CD4-positive, alpha-beta T cell treated with Interleukin-1 beta for 1 hour (primary cell): ENCODE measurements at regions not wholly inside any gene's neighbourhood (a gene's known extent, or its start where the extent isn't known, plus 50 kb on each side); places are given as distances from the start of the nearest gene placed in this dataset.
"Not testable (repeated sequence)": the region's sequence is repeated elsewhere in the genome, so short reads cannot be mapped to it uniquely, and the experiment has no call there.

Experiments used
- DNase-seq, 2 donors: peaks; one replicate each; pipeline ENCODE4 v3.0.0-alpha.2; 2020 to 2022

- DNase-seq: no peak
Observed at GRCh38 chr16:17983114-17983513, 353.4 kb downstream of the NPIPA8 start.

GRCh38 chr16:17977260-17977659, 359.3 kb downstream of the NPIPA8 start:
- DNase-seq: no peak

GRCh38 chr16:17972460-17972943, 364.0 kb downstream of the NPIPA8 start:
- no peak for DNase-seq

DNA sequence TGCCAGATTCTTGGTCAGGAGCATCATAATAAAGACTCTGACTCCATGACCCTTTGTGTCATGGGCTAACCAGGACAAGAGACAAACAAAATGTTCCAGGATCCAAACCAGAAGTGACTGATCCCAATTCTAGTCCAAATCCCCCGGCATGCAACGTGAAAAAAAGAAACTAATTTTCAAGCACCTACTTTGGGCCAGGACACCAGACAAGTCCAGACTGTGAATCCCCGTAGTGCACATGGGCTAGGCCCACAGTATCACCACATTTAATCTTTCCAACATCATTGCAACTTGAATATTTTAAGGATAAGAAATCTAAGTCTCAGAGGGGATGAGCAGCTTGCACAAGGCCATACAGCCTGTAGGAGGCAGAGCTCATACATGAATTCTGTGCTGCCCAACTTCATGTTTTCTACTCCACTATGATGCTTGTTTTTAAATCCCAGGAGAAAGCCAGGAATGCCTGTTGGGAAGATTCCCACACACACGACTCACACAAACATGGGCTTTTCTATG, 365.7 kb downstream of the NPIPA8 start:
- DNase-seq: no peak

- DNase-seq: no peak
Observed at GRCh38 chr16:17970157-17970765, 366.3 kb downstream of the NPIPA8 start.

DNA sequence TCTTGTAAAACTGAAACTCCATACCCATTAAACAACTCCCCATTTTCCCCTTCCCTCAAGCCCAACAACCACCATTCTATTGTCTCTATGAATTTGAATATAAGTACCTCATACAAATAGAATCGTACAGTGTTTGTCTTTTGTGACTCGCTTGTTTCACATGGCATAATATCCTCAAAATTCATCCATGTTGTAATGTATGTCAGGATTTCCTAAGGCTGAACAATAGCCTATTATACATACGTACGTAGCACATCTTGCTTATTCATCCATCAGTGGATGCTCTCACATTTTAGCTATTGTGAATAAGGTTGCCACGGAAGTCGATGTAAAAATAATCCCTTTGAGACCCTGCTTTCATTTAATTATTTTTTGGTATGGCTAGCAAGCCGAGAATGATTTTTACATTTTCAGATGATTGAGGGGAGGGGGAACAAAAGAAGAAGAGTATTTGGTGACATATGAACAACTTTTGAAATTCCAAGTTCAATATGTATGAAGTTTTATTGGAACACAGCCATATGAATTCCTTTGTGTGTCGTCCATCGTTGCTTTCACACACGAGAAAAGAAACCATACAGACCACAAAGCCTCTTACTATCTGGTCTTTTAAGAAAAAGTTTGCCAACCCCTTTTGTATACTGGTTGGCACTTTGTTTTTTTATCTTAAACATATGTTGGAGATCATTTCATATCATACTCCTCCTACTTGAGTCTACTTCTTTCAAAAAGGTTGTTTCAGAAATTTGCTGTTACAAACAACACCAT, 371.2 kb downstream of the NPIPA8 start:
- DNase-seq: no peak

DNA sequence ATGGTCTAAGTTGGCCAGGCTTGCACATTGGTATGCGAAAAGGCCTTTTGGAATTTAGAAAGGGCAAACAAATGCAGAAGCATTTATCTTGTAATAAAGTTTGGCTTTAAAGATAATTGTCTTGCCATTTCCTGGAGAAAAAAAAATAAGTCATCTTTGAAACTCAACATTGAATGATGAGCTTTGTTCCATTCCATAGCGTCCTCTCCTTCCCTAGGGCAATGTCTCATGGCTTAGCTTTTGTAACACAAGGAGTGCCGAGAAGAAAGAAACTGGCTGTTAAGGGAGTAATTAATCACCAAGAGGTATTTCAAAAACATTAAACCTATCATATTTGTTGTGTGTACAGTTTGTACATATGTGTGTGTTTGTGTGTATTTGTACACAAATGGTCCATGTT, 372.3 kb downstream of the NPIPA8 start:
- DNase-seq: no peak

DNA sequence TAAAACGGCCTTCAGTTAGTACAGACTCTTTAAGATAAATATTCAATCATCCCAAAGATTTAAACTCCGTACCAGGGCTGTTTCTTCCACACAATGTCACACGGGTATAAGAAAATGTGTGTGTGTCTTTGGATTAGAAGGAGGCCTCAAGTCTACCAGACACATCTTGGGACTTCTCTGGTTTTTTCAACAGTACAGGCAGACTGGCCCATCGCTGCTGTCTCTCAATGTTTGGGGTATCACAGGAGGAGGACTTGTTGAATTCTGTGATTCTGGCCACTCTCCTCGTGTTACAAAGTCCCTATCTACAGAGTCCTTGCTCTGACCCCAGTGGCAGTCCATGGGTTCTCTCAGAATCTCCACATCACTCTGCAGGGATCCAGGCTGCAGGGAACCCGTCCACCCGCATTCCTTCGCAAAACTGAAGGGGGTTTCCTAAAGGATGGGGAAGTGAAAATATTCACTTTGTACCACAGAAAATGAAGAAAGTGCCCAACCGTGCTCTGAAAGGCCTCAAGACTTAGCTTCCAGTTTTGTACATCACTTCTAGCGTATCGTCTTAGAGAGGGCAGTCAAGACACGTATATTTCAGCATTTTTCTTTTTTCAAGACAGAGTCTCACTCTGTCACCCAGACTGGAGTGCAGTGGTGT, 373.2 kb downstream of the NPIPA8 start:
- DNase-seq: no peak

DNA sequence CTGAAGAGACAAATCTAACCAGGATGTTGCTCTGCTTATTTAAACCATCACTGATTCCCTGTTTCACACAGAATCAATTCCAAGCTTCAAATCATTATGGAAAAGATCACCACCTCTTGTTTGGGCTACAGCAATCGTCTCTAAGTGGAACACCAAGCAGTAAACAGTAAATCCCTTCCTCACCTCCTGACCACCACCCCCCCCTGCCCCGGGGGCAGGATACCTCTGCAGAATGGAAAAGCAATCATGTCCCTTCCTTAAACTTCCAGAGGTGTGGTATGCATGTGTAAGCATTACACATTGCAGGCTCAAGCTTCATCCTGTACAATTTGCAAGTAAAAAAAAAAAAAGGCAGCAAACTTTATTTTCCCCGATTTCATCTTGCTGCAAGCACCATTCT, 373.8 kb downstream of the NPIPA8 start:
- DNase-seq: no peak

GRCh38 chr16:17961822-17962221, 374.7 kb downstream of the NPIPA8 start:
- DNase-seq: not testable (repeated sequence)

GRCh38 chr16:17951378-17951777, 385.2 kb downstream of the NPIPA8 start:
- no peak for DNase-seq

DNA sequence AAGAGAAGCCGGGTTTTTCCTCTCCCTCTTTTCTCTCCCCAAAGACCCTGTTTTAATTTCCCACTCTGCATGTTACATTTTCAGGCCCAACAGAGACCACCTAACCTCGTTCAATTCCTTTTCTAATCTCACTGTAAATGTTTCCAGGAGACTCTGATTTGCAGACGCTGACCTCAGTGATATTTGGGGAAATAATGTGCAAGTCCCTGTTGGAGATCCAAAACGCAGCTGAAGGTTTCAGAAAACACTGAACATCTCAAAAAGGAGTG, 386.6 kb downstream of the NPIPA8 start:
- DNase-seq: no peak

DNA sequence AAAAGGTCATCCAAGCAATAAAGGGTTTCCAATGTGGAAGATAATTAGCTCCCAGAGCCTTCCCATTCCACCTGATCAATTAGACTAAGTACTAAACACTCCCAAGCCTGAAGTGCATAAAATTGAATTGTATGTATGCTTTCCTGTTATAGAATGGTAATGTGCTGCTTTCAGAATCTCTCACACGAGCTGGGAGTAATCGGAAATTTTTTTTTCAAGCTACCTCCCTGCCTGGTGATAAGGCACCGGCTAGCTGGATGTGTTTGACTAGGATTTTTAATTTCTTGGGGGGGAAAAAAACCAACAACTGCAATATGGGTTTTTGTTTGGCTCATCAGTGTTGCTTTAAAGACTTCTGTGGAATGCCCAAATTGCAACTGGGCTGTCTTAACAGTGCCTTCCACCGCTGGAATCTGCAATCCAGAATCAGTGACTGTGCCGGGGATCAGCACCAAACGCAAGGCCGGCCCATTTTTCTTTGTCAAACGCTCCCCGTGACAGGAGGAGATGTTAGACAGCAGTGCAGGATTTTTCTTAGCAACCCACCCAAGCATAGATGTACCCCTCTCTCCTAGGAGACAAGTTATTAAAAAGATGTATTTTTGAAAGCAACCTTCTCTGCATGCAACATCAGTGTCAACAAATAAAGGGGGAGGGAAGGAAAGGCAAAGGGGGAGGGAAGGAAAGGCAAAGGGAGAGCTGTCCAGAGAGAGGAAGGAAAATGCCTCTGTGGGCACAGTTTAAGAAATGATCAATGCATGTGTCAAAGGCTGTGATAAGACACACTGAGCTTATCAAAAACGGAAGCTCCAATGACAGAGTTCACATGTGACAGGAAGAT, 387.2 kb downstream of the NPIPA8 start:
- DNase-seq: no peak

DNA sequence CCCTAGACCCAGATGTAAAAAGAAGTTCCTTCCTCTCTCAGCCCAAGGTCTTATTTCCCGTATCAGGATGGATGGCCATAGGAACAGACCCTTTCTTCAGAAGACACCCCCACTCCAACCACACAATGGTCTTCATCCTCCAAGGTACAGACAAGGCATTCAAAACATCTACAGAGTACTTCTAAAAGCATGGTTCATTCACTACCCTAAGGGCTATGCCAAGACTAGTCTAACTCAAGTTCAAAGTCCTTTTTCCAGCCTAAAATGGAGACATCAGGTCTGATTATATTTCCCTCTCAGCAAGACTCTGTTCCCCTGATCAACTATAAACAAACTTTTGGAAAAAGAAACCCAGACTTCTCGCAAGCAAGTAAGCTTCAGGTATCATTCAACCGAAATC, 388.9 kb downstream of the NPIPA8 start:
- no peak for DNase-seq

DNA sequence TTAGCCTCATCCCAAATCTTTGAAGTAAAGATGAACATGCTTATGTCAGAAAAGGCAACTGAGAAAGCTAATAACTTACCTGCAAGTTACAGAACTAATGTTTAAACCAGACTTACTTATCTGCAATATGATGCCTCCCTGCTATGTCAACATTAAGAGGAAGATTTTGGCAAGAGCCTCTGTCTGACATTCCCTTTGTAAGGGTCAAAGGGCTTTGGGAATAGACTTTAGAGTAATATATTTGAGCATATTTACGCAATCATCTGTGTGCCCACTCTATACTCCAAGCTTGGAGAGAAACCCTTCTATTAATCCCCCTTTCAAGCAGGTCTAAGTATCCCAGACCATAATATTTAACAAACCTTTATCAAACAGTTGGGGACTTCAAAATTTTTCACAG, 389.4 kb downstream of the NPIPA8 start:
- DNase-seq: no peak

DNA sequence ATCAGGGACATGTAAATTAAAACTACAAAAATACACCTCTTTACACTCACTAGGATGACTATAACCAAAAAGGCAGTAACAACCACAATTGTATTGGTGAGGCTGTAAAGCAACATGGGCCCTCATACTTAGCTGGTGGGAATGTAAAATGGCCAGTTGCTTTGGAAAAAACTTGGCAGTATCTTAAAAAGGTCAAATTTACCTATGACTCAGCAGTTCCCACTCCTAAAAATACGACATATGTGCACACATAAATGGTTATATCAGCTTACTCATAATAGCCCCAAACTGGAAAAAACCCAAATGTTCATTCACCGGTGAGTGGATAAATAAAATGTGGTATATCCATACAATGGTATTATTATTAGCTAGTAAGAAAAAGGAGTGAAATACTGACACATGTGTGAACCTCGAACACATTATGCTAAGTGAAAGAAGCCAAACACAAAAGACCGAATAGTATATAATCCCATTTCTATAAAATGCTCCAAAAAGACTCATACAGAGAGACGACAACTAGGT, 391.4 kb downstream of the NPIPA8 start:
- DNase-seq: no peak

DNA sequence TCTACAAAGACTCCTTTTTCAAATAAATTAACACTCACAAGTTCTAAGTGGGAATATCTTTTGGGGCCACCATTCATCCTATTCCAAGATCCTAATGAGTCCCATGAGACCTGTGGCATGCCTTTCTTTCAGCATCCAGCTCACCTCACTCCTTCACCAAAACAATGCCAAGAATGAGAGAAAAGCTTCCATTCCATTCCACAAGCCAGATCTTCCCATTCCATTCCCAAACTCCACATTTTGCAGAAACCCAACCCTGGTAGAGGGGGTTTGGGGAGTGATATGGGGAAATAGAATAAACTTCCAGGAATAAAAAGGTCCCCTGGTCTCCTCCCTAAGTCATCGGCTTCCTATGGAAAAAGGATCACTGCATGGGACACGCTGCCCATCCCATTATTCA, 392.2 kb downstream of the NPIPA8 start:
- no peak for DNase-seq

DNA sequence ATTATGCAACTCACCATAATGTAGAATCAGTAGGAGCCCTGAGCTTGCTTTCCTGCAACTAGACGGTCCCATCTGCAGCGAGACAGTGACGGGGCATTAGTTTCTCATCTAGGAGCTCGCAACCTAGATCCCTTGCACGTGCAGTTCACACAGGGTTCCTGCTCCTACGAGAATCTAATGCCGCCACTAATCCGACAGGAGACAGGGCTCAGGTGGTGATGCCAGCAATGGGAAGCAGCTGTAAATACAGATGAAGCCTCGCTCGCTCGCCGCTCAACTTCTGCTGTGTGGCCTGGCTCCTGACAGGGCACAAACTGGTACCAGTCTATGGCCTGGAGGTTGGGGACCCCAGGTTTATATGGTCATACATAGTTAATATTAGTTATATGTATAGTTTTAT, 394.5 kb downstream of the NPIPA8 start:
- no peak for DNase-seq

GRCh38 chr16:17940584-17941364, 395.8 kb downstream of the NPIPA8 start:
- DNase-seq: no peak

DNA sequence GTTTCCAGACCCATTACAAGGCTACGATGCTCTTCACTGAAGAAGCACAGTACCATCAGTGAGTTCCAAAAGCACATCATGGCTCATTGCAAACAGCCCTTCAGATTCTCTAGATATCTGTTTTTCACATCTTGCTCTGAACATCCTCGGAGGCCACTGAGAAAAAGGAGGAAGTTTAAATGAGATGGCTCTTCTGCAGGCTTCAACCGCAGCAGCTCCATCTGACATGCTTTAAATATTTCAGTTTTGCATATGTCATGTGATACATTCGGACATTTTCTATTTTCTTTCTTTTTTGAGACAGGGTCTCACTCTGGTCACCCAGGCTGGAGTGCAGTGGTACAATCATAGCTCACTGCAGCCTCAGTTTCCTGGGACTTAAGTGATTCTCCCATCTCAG, 396.8 kb downstream of the NPIPA8 start:
- DNase-seq: no peak

- no peak for DNase-seq
Observed at GRCh38 chr16:17939122-17939536, 397.4 kb downstream of the NPIPA8 start.

GRCh38 chr16:17938546-17938945, 398.0 kb downstream of the NPIPA8 start:
- no peak for DNase-seq
